GM12878 (cell line): ENCODE measurements at regions not wholly inside any gene's neighbourhood (a gene's known extent, or its start where the extent isn't known, plus 50 kb on each side); places are given as distances from the start of the nearest gene placed in this dataset.

ENCODE experiments used
- ATAC-seq: fragments of 200-7000 bp; cut with Tn5 transposase; 3 replicates; pipeline ENCODE4 v1.9.1; 2020; ENCODE audit warnings: mild to moderate bottlenecking, moderate library complexity
- BruUV-seq: library from RNA; stranded (reverse); fragments of 400-500 nt; replicated peaks from 2 replicates; lab custom pipeline; 2021; lab: Mats Ljungman, UMichigan
- CTCF ChIA-PET: fragments of 300-600 bp; sonication (Branson Sonifier 250); formaldehyde crosslinking; extraction: SDS; loops from one replicate; lab custom pipeline; 2021; ENCODE audit warnings: inconsistent platforms; lab: Yijun Ruan, JAX
- POLR2A ChIA-PET: fragments of 350-600 bp; formaldehyde crosslinking; extraction: SDS; loops from one replicate; lab custom pipeline; 2021; ENCODE audit warnings: inconsistent platforms; lab: Charles Lee
- RAD21 ChIA-PET: fragments of 300-600 bp; sonication (Branson Sonifier 250); formaldehyde crosslinking; loops from one replicate; lab custom pipeline; 2023; ENCODE audit warnings: antibody characterized with exemption; ENCODE audit not compliant: unreplicated experiment; lab: Charles Lee
- SMC1A ChIA-PET: fragments of 300-600 bp; sonication (Branson Sonifier 250); formaldehyde crosslinking; loops from one replicate; lab custom pipeline; 2023; ENCODE audit not compliant: unreplicated experiment, uncharacterized antibody; lab: Charles Lee
- DNase-seq: peaks from one replicate; pipeline ENCODE4 v3.0.0-alpha.2; 2011; ENCODE audit warnings: low read depth, low spot score
- FAIRE-seq: peaks from 3 replicates; lab custom pipeline; 2011; peaks lifted over from hg19 to GRCh38; lab: Jason Lieb, UNC
- H2AFZ ChIP-seq: 2 replicates; pipeline ENCODE4 v1.6.0; 2011; ENCODE audit warnings: low read depth, low read length, control low read depth; ENCODE audit not compliant: control insufficient read depth
- H3K27ac ChIP-seq: 2 replicates; pipeline ENCODE4 v1.5.1; 2011; ENCODE audit warnings: control low read depth; ENCODE audit not compliant: control insufficient read depth, insufficient read depth
- H3K27me3 ChIP-seq, 2 experiments: replicated peaks in 1 of 2; 2 replicates each; pipeline versions ENCODE4 v1.6.0 to v1.6.1; 2011; ENCODE audit warnings: low read length in 1 of 2; ENCODE audit not compliant: control insufficient read depth in 2 of 2, insufficient read depth in 2 of 2
- H3K36me3 ChIP-seq, 2 experiments: 2 replicates each; pipeline ENCODE4 v1.5.1; 2011; ENCODE audit warnings: low read length in 1 of 2; ENCODE audit not compliant: control insufficient read depth in 2 of 2, insufficient read depth in 2 of 2
- H3K4me1 ChIP-seq: 2 replicates; pipeline ENCODE4 v1.6.1; 2011; ENCODE audit warnings: mild to moderate bottlenecking, low read length, moderate library complexity, mixed read lengths; ENCODE audit not compliant: control insufficient read depth, insufficient read depth
- H3K4me2 ChIP-seq: 2 replicates; pipeline ENCODE4 v1.6.0; 2011; ENCODE audit warnings: control low read depth; ENCODE audit not compliant: control insufficient read depth, insufficient read depth
- H3K4me3 ChIP-seq: fragments of 200-600 bp; sonication (generic); 2 replicates; pipeline ENCODE4 v1.5.1; 2016
- H3K79me2 ChIP-seq: 2 replicates; pipeline ENCODE4 v1.6.0; 2011; ENCODE audit warnings: low read length; ENCODE audit not compliant: control insufficient read depth, insufficient read depth
- H3K9ac ChIP-seq: 2 replicates; pipeline ENCODE4 v1.8.0; 2011; ENCODE audit warnings: low read length, control low read depth, mixed read lengths; ENCODE audit not compliant: control insufficient read depth, insufficient read depth
- H3K9me3 ChIP-seq: replicated peaks from 3 replicates; pipeline ENCODE4 v1.5.1; 2011; ENCODE audit warnings: mild to moderate bottlenecking, low read length; ENCODE audit not compliant: control insufficient read depth, insufficient read depth
- H4K20me1 ChIP-seq: 2 replicates; pipeline ENCODE4 v1.6.0; 2011; ENCODE audit not compliant: control insufficient read depth, insufficient read depth
- ASH2L ChIP-seq: fragments of 300-600, 200-600 bp; sonication (generic); IDR thresholded peaks from 2 replicates; pipeline ENCODE4 v1.6.1; 2017; ENCODE audit warnings: low read depth, mild to moderate bottlenecking, borderline replicate concordance
- HSF1 ChIP-seq: fragments of 150-350 bp; IDR thresholded peaks from 2 replicates; pipeline ENCODE4 v1.6.1; 2014; ENCODE audit warnings: mild to moderate bottlenecking, low read depth, low read length
- IRF5 ChIP-seq: fragments of 450-650 bp; IDR thresholded peaks from 2 replicates; pipeline ENCODE4 v1.6.1; 2017; ENCODE audit warnings: borderline replicate concordance
- MAX ChIP-seq: IDR thresholded peaks from 2 replicates; pipeline ENCODE4 v1.6.1; 2012; ENCODE audit warnings: low read depth, low read length, improper control_type of control experiment
- PKNOX1 ChIP-seq: fragments of 450-650 bp; IDR thresholded peaks from 2 replicates; pipeline ENCODE4 v1.6.1; 2016; ENCODE audit warnings: mild to moderate bottlenecking
- SMC3 ChIP-seq: IDR thresholded peaks from 2 replicates; pipeline ENCODE4 v1.6.1; 2011; ENCODE audit warnings: low read length, improper control_type of control experiment, borderline replicate concordance
- SRF ChIP-seq, 2 experiments: IDR thresholded peaks; 2 replicates each; pipeline ENCODE4 v1.6.1; 2011; ENCODE audit warnings: low read depth in 2 of 2, low read length in 2 of 2, mild to moderate bottlenecking in 1 of 2, moderate library complexity in 1 of 2
- TBL1XR1 ChIP-seq: IDR thresholded peaks from 2 replicates; pipeline ENCODE4 v1.6.1; 2012; ENCODE audit warnings: low read depth, low read length, improper control_type of control experiment
- USF2 ChIP-seq: IDR thresholded peaks from 2 replicates; pipeline ENCODE4 v1.6.1; 2011; ENCODE audit warnings: low read depth, low read length, improper control_type of control experiment, borderline replicate concordance
- YY1 ChIP-seq: IDR thresholded peaks from 2 replicates; pipeline ENCODE4 v1.6.1; 2011; ENCODE audit warnings: low read depth, mild to moderate bottlenecking, low read length
- ZNF592 ChIP-seq: fragments of 450-650 bp; IDR thresholded peaks from 2 replicates; pipeline ENCODE4 v1.6.1; 2017; ENCODE audit warnings: mild to moderate bottlenecking, moderate library complexity
- WGBS: methylation state at CpG from one replicate; pipeline ENCODE4 v1.1.6; 2016; ENCODE audit warnings: low lambda C conversion rate; ENCODE audit not compliant: insufficient replicate concordance, insufficient coverage; ENCODE audit errors: missing lambda C conversion rate; 5-methylcytosine and 5-hydroxymethylcytosine counted together
- in situ Hi-C: fragments of 300-500 bp; cut with MboI; formaldehyde crosslinking; loops from 9 replicates; pipeline ENCODE4 v1.14.3; 2018; ENCODE audit warnings: mixed read lengths
- intact Hi-C: fragments of 100-400 bp; cut with micrococcal nuclease; formaldehyde crosslinking; loops from one replicate; pipeline ENCODE4 v1.14.2; 2022; ENCODE audit not compliant: unreplicated experiment

GRCh38 chr7:153381275-153382040 lies 621.9 kb downstream of the ACTR3B start (continued):
- no peak for TF ChIP-seq IRF5
- 0 out of 2 replicates have a peak, but pooled peaks have one; percentile 25 for TF ChIP-seq YY1
- no peak for TF ChIP-seq ASH2L
- peak; percentile 20; the same call in 1 of the 2 replicates for TF ChIP-seq SMC3
- TF ChIP-seq HSF1: no peak

- intact Hi-C loops (loop anchor here (10.0 kb wide), 1 partner anchor 1362 kb away; no protein-coding TSS in a partner anchor), in situ Hi-C loops (no loop called here)
- no peaks in the 10 kb centered on the region for H3K27me3 ChIP-seq
- H3K79me2 ChIP-seq: no peaks in the 10 kb centered on the region
- no peak overlapping the region for H3K4me3 ChIP-seq
- BruUV-seq: no TSS peak
- no peak overlapping the region for H3K27ac ChIP-seq
- POLR2A ChIA-PET: no interaction called here
- 63% methylated on average over 8 of the region's 8 CpGs for WGBS
- TF ChIP-seq TBL1XR1 (no peak), USF2 (no peak), MAX (no peak), PKNOX1 (no peak), ZNF592 (no peak), SRF (IDR thresholded peaks at IDR 0.05; ENCODE audit: low read depth in 2 of 2, low read length in 2 of 2) (no peak)
- H3K9me3 ChIP-seq: no peaks in the 10 kb centered on the region
- SMC1A ChIA-PET: no interaction called here
- no peaks in the 10 kb centered on the region for H3K4me1 ChIP-seq
- ATAC-seq (no peak), DNase-seq (no peak), FAIRE-seq (no peak)
- no peaks in the 10 kb centered on the region for H3K36me3 ChIP-seq
- RAD21 ChIA-PET: no interaction called here
- H4K20me1 ChIP-seq: no peaks in the 10 kb centered on the region
- CTCF ChIA-PET: no interaction called here
- H3K9ac ChIP-seq: no peak overlapping the region
- no peak overlapping the region for H3K4me2 ChIP-seq
- H2AFZ ChIP-seq: no peak overlapping the region
Observed at GRCh38 chr7:153382641-153383101, 623.1 kb downstream of the ACTR3B start.
